ENCODE measurements at regions not wholly inside any gene's neighbourhood (a gene's known extent, or its start where the extent isn't known, plus 50 kb on each side); places are given as distances from the start of the nearest gene placed in this dataset.

DNA sequence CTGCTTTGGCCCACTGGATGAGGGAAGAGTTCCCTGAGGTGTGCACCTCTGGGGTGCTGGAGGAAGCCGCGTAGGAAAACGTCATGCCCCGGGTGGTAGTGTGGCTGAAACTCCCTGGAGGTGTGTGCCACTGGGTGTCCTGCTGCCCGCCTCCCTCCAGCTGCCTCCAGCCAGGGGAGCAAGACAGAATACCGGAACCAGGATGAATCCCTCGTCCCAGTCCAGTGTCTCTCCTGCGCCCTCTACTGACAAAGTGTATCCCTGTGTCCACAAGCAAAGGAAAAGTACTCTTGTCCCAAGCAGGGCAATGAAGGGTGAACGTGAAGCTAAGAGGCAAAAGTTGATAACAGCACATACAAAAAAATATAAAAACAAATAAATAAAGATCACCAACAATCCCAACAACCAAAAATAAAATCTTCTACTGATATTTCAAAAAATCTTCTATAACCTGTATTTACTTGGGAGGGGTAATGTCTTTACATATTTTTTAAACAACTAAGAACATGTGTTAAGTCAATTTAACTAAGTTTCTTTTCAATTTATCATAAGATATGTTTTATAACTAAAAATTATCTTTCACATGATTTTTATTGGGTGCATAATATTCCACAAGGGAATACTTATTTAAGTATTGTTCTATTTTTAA is 437.6 kb downstream of the MAFB start:
- H3K27me3 ChIP-seq (ENCODE audit: insufficient read depth, poor library complexity, severe bottlenecking), result peaks cover 3% of the 10 kb centered on the region
- TF ChIP-seq, protein P1, sequence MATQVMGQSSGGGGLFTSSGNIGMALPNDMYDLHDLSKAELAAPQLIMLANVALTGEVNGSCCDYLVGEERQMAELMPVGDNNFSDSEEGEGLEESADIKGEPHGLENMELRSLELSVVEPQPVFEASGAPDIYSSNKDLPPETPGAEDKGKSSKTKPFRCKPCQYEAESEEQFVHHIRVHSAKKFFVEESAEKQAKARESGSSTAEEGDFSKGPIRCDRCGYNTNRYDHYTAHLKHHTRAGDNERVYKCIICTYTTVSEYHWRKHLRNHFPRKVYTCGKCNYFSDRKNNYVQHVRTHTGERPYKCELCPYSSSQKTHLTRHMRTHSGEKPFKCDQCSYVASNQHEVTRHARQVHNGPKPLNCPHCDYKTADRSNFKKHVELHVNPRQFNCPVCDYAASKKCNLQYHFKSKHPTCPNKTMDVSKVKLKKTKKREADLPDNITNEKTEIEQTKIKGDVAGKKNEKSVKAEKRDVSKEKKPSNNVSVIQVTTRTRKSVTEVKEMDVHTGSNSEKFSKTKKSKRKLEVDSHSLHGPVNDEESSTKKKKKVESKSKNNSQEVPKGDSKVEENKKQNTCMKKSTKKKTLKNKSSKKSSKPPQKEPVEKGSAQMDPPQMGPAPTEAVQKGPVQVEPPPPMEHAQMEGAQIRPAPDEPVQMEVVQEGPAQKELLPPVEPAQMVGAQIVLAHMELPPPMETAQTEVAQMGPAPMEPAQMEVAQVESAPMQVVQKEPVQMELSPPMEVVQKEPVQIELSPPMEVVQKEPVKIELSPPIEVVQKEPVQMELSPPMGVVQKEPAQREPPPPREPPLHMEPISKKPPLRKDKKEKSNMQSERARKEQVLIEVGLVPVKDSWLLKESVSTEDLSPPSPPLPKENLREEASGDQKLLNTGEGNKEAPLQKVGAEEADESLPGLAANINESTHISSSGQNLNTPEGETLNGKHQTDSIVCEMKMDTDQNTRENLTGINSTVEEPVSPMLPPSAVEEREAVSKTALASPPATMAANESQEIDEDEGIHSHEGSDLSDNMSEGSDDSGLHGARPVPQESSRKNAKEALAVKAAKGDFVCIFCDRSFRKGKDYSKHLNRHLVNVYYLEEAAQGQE (IDR thresholded peaks at IDR 0.05; ENCODE audit: insufficient replicate concordance, low read depth), result no peak
- TF ChIP-seq, protein P2, sequence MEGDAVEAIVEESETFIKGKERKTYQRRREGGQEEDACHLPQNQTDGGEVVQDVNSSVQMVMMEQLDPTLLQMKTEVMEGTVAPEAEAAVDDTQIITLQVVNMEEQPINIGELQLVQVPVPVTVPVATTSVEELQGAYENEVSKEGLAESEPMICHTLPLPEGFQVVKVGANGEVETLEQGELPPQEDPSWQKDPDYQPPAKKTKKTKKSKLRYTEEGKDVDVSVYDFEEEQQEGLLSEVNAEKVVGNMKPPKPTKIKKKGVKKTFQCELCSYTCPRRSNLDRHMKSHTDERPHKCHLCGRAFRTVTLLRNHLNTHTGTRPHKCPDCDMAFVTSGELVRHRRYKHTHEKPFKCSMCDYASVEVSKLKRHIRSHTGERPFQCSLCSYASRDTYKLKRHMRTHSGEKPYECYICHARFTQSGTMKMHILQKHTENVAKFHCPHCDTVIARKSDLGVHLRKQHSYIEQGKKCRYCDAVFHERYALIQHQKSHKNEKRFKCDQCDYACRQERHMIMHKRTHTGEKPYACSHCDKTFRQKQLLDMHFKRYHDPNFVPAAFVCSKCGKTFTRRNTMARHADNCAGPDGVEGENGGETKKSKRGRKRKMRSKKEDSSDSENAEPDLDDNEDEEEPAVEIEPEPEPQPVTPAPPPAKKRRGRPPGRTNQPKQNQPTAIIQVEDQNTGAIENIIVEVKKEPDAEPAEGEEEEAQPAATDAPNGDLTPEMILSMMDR (IDR thresholded peaks at IDR 0.05; ENCODE audit: insufficient read depth, low read length), result peak; percentile 15
- H3K4me3 ChIP-seq (replicated peaks; ENCODE audit: insufficient read depth, low read length), result no peak overlapping the region
- no peak overlapping the region for H3K27ac ChIP-seq (replicated peaks)
- peak in 1 of 2 experiments; percentile 18 for DNase-seq (ENCODE audit: low read depth in 1 of 2, low spot score in 1 of 2)

DNA sequence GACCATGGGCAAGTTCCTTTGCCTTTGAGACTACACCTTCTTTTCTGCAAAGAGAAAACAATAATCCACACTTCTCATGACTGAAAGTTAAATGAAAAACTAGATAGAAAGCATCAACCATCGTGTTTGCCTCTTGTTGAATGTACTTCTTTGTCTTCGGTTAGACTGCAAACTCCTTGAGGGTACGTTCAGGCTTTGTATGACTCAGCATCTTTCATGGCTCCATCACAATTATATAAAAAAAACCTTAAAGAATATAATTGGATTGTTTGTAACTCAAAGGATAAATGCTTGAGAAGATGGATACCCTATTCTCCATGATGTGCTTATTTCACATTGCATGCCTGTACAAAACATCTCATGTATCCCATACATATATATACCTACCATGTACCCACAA is 439.2 kb downstream of the MAFB start:
- no peak for TF ChIP-seq GABPA (IDR thresholded peaks at IDR 0.05; ENCODE audit: low read depth)
- TF ChIP-seq, protein P1 (IDR thresholded peaks at IDR 0.05; ENCODE audit: insufficient replicate concordance, low read depth), result no peak
- TF ChIP-seq SPI1 (IDR thresholded peaks at IDR 0.05; ENCODE audit: borderline replicate concordance, low read depth), result no peak
- TF ChIP-seq, protein P2 (IDR thresholded peaks at IDR 0.05; ENCODE audit: insufficient read depth, low read length), result no peak
- no peak for TF ChIP-seq POLR2AphosphoS5 (IDR thresholded peaks at IDR 0.05; ENCODE audit: low read depth)
- Histone ChIP-seq H3K27ac (replicated peaks) (no peak overlapping the region), H3K4me3 (replicated peaks; ENCODE audit: insufficient read depth, low read length) (no peak overlapping the region), H3K27me3 (ENCODE audit: insufficient read depth, poor library complexity, severe bottlenecking) (peaks cover under 1% of the 10 kb centered on the region)
- no peak for DNase-seq (ENCODE audit: low read depth in 1 of 2, low spot score in 1 of 2)

DNA sequence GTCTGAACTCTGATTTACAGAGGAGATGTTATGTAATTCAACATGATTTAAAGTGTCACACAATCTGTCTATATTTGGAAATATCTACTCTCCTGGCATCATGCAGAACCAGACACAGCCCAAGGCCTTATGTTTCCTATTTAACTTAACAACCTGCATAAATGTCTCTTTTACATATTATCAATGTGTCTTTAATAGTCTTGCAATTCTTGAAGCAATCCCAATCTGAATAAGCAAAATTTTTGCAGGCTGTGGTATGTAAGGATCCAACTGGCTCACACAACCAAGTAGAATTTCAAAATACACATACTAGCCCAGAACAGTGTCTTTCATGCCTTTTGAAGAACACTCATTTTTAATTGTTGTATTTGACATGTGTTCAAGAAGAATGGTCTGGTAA is 443.2 kb downstream of the MAFB start:
- no peak overlapping the region for H3K4me3 ChIP-seq (replicated peaks; ENCODE audit: insufficient read depth, low read length)
- DNase-seq (ENCODE audit: low read depth in 1 of 2, low spot score in 1 of 2), result no peak
- TF ChIP-seq, protein P1 (IDR thresholded peaks at IDR 0.05; ENCODE audit: insufficient replicate concordance, low read depth), result no peak
- TF ChIP-seq, protein P2 (IDR thresholded peaks at IDR 0.05; ENCODE audit: insufficient read depth, low read length), result no peak
- TF ChIP-seq GABPA (IDR thresholded peaks at IDR 0.05; ENCODE audit: low read depth) (no peak), POLR2AphosphoS5 (IDR thresholded peaks at IDR 0.05; ENCODE audit: low read depth) (no peak), SPI1 (IDR thresholded peaks at IDR 0.05; ENCODE audit: borderline replicate concordance, low read depth) (no peak)
- H3K27me3 ChIP-seq (ENCODE audit: insufficient read depth, poor library complexity, severe bottlenecking), result no peaks in the 10 kb centered on the region
- H3K27ac ChIP-seq (replicated peaks), result no peak overlapping the region
